ENCODE measurements at regions not wholly inside any gene's neighbourhood (a gene's known extent, or its start where the extent isn't known, plus 50 kb on each side); places are given as distances from the start of the nearest gene placed in this dataset.
"Not testable (repeated sequence)": the region's sequence is repeated elsewhere in the genome, so short reads cannot be mapped to it uniquely, and the experiment has no call there.

DNA sequence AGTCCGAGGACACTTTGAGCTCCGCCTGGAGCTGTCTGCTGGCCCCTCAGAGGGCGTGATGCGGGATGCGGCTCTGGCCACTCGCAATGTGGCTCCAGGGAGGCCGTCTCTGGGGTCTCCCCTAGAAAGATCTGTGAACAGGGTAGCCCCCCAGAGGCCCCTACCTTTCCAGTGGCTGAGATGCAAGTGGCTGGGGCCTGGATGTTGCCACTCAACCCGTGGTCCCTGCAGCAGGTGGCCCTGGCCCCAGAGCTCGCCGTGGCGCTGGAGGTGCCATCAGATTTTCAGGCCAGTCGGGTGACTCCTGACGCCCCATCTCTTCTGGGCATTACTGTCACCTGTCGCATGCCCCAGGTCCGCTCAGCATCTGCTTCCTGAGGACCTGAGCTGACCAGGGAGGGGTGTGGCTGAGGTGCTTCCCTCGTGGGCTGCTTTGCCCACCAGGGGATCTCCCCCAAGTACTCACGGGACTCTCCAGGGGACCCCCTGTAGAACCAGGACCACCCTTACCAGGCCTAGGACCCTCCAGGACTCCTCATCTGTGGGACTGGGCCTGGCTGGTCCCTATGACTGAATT, 102.1 kb upstream of the LRPAP1 start:
- H3K4me2 ChIP-seq (ENCODE audit: low read depth, low read length): no peak overlapping the region
- no peaks in the 10 kb centered on the region for H3F3A ChIP-seq (ENCODE audit: insufficient read depth, low read length)
- no peaks in the 10 kb centered on the region for H3K36me3 ChIP-seq (replicated peaks; ENCODE audit: insufficient read depth, low read length)
- no peak overlapping the region for H2AFZ ChIP-seq (ENCODE audit: low read length)
- no peaks in the 10 kb centered on the region for H3K4me1 ChIP-seq (ENCODE audit: low read length)
- no peaks in the 10 kb centered on the region for H3K79me2 ChIP-seq (ENCODE audit: low read length)
- no peaks in the 10 kb centered on the region for H3K9me3 ChIP-seq (replicated peaks; ENCODE audit: insufficient read depth, low read length)
- H3K27me3 ChIP-seq (replicated peaks; ENCODE audit: insufficient read depth, low read length): peaks cover 67% of the 10 kb centered on the region
- H3K9me2 ChIP-seq (replicated peaks; ENCODE audit: insufficient read depth, low read length): no peaks in the 10 kb centered on the region
- no peaks in the 10 kb centered on the region for H4K20me1 ChIP-seq (ENCODE audit: insufficient read depth, low read length)
- DNase-seq: no peak
- no peak overlapping the region for H3K9ac ChIP-seq (ENCODE audit: low read length)
- no peak overlapping the region for H3K27ac ChIP-seq (ENCODE audit: low read length)
- H3K4me3 ChIP-seq (ENCODE audit: low read length): no peak overlapping the region
- TF ChIP-seq, protein P1, sequence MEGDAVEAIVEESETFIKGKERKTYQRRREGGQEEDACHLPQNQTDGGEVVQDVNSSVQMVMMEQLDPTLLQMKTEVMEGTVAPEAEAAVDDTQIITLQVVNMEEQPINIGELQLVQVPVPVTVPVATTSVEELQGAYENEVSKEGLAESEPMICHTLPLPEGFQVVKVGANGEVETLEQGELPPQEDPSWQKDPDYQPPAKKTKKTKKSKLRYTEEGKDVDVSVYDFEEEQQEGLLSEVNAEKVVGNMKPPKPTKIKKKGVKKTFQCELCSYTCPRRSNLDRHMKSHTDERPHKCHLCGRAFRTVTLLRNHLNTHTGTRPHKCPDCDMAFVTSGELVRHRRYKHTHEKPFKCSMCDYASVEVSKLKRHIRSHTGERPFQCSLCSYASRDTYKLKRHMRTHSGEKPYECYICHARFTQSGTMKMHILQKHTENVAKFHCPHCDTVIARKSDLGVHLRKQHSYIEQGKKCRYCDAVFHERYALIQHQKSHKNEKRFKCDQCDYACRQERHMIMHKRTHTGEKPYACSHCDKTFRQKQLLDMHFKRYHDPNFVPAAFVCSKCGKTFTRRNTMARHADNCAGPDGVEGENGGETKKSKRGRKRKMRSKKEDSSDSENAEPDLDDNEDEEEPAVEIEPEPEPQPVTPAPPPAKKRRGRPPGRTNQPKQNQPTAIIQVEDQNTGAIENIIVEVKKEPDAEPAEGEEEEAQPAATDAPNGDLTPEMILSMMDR (IDR thresholded peaks at IDR 0.05; ENCODE audit: low read length): no peak
- TF ChIP-seq EZH2 (optimal IDR thresholded peaks at IDR 0.05; ENCODE audit: low read depth, low read length) (no peak), EZH2phosphoT487 (IDR thresholded peaks at IDR 0.05; ENCODE audit: low read length) (no peak)

DNA sequence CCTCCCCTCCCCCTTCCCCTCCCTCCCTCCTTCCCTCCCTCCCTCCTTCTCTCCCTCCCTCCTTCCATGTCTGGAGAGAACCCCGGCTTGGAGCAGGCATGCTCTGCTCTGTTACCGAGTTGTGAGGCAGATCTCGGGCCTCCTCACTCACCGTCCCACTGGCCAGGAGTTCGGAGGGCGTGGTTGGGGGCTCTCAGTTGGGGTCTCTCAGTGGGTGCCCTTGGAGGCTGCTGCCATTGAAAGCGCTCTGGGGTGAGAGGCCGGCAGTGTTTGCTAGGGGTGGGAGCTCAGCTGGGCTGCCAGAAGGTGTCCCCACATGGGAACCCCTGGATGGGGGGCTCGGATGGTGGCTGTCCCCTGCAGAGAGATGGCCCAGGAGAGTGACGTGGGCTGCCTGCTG, 101.1 kb upstream of the LRPAP1 start:
- H2AFZ ChIP-seq (ENCODE audit: low read length); H3K9ac ChIP-seq (ENCODE audit: low read length); H3K4me2 ChIP-seq (ENCODE audit: low read depth, low read length); H3K9me2 ChIP-seq (replicated peaks; ENCODE audit: insufficient read depth, low read length); H3K36me3 ChIP-seq (replicated peaks; ENCODE audit: insufficient read depth, low read length); H4K20me1 ChIP-seq (ENCODE audit: insufficient read depth, low read length); H3K9me3 ChIP-seq (replicated peaks; ENCODE audit: insufficient read depth, low read length); DNase-seq; H3K4me3 ChIP-seq (ENCODE audit: low read length); H3K4me1 ChIP-seq (ENCODE audit: low read length); H3F3A ChIP-seq (ENCODE audit: insufficient read depth, low read length); H3K27ac ChIP-seq (ENCODE audit: low read length); H3K79me2 ChIP-seq (ENCODE audit: low read length): not testable (repeated sequence)
- peaks cover 67% of the 10 kb centered on the region for H3K27me3 ChIP-seq (replicated peaks; ENCODE audit: insufficient read depth, low read length)

DNA sequence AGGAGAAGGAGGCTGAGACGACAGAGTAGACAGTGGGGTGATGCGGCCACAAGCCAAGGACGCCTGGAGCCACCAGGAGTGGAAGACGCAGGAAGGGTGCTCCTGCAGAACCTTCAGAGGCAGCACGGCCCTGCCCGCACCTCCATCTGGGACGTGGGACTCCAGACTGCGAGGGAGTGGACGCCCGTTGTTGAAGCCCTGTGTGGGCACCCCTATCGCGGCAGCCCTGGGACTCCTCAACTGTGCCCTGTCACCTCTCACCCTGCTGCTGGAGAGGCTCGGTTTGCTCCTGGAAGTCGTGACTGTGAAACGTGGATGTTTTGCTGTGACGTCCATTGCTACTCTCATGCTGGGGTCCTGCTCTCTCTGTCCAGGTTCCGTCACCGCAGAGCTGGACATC, 100.6 kb upstream of the LRPAP1 start:
- H3K4me3 ChIP-seq (ENCODE audit: low read length); H3K4me2 ChIP-seq (ENCODE audit: low read depth, low read length); H2AFZ ChIP-seq (ENCODE audit: low read length); H4K20me1 ChIP-seq (ENCODE audit: insufficient read depth, low read length); H3K36me3 ChIP-seq (replicated peaks; ENCODE audit: insufficient read depth, low read length); DNase-seq; H3K79me2 ChIP-seq (ENCODE audit: low read length); H3K9me3 ChIP-seq (replicated peaks; ENCODE audit: insufficient read depth, low read length); H3K9ac ChIP-seq (ENCODE audit: low read length); H3K4me1 ChIP-seq (ENCODE audit: low read length); H3K27ac ChIP-seq (ENCODE audit: low read length); H3F3A ChIP-seq (ENCODE audit: insufficient read depth, low read length); H3K9me2 ChIP-seq (replicated peaks; ENCODE audit: insufficient read depth, low read length): not testable (repeated sequence)
- peaks cover 67% of the 10 kb centered on the region for H3K27me3 ChIP-seq (replicated peaks; ENCODE audit: insufficient read depth, low read length)

DNA sequence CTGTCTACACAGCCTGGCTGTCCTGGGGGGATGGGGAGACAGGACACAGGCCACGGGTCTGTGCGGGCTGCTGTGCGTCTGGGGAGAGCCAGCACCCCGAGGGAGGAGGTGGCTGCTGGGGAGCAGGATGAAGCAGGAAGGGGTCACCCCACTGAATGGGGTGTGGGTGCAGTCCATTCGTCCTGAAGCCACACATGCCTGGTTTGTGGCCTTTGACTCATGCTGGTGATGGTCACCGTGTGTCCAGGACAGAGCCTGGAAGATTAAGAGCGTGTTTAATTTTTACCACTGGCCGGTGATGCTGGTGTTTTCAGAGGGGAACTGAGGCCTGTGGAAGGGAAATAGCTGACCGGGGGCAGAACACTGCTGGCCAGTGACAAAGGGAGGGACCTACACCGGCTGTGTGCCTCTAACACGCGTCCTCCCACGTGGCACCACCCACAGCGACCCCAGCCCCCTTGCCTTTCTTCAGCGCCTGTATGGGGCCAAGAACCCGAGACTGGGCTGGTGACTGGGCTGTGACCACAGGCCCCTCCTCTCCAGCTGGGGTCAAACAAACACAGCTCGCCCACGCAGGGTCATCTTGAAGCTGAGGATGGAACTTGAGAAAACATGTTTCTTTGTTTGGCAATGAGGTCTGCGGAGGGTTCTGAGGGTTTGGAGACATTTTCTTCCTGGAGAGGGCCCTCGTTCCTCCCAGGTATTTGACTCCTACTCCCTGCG, 99.5 kb upstream of the LRPAP1 start:
- not testable (repeated sequence) for H3F3A ChIP-seq (ENCODE audit: insufficient read depth, low read length); H3K27ac ChIP-seq (ENCODE audit: low read length); H3K9ac ChIP-seq (ENCODE audit: low read length); H3K9me3 ChIP-seq (replicated peaks; ENCODE audit: insufficient read depth, low read length); H2AFZ ChIP-seq (ENCODE audit: low read length); H3K4me2 ChIP-seq (ENCODE audit: low read depth, low read length); H3K4me1 ChIP-seq (ENCODE audit: low read length); H3K9me2 ChIP-seq (replicated peaks; ENCODE audit: insufficient read depth, low read length); H3K4me3 ChIP-seq (ENCODE audit: low read length); H4K20me1 ChIP-seq (ENCODE audit: insufficient read depth, low read length); H3K36me3 ChIP-seq (replicated peaks; ENCODE audit: insufficient read depth, low read length); DNase-seq; H3K79me2 ChIP-seq (ENCODE audit: low read length)
- H3K27me3 ChIP-seq (replicated peaks; ENCODE audit: insufficient read depth, low read length): peaks cover 65% of the 10 kb centered on the region
